ENCODE measurements at regions not wholly inside any gene's neighbourhood (a gene's known extent, or its start where the extent isn't known, plus 50 kb on each side); places are given as distances from the start of the nearest gene placed in this dataset.
"Not testable (repeated sequence)": the region's sequence is repeated elsewhere in the genome, so short reads cannot be mapped to it uniquely, and the experiment has no call there.

DNA sequence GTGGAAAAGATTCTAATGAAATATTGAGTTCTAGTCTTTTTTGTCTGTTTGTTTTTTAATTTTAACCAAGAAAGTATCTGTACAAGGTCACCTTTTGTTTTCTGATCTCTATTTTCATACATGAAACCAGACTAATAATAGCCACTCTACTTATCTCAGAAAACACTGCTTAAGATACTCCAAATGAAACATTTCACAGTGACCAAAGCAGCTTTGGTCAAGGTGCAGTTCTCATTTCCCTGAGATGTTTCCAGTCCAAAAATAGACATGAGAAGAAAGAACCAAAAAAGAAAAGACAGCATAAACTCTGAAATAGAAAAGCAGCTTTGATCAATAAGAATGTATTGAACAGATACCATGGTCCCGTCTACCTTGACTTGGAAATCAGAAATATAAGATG lies 782.8 kb downstream of the RAB28 start:
- no peak for DNase-seq (ENCODE audit: low read depth, low spot score)

DNA sequence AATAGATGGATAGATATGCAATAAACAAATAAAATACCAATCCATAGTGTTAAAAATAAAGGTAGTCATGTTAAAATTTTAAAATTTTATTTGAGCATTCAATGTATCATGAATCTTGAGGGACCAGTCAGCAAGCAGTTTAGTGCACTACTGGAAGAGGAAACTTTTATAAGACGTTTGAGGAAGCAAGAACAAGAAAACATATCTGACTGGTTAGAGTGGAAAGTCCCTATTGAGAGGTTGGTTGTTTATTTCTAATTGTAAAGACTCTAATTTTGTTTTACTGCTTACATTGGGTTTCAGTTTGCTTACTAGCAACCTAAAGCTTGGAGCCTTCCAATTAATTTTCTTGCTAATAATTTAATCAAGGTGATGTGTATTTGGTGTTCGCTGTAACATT lies 786.2 kb downstream of the RAB28 start:
- DNase-seq (ENCODE audit: low read depth, low spot score) = no peak

DNA sequence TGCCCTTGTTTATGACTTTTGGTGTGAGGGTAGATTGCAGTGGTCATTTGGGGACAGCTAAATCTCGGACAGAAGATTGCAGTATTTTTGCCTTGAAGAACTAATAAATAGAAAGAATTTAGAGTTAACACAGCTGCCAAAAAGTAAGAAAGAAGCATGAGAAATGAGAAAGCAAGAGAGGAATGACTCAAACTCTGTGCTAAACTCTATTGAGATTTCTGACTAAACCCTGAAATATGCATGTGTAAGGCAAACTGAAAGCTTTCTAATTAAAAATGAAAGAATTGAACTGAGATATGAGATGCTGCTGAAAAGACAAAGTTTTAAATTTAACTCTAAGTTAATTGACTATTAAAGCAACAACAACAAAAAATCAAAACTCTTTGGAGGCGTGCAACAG lies 791.3 kb downstream of the RAB28 start:
- no peak for DNase-seq (ENCODE audit: low read depth, low spot score)

DNA sequence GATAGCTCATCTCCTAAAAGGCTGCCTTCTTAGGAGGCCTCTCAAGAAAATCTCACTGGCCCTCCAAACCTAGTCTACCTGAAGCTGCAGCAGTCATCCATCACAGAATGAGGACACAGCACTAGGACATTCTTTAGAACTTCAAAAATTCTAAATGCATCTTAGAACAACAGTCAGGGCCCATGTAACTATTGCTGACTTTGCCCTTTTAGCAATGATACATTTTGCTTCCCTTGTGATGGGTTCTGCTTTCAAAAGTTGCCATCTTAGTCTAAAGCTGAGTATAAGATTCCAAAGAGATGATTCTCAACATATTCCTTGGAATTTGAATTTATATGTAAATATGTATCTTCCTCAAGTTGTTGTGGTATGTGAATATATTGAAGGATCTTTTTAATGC lies 793.0 kb downstream of the RAB28 start:
- no peak for DNase-seq (ENCODE audit: low read depth, low spot score)

DNA sequence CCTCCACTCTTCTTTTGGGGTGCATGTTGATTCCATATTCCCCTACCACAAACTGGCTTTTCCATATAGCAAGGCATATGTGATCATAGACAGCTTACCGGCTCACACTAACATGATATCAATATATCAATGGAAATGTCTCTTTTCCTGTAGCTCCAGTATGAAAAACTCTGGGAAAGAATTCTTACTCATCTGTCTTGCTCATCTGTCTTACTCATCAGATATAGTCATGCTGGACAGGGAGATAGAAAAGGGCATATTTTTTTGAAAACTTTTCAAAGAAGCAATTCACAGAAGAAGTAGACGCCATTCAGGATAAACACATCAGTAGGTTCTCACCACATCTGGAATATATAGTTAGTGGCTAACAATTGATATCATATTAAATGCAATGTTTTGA lies 794.7 kb downstream of the RAB28 start:
- DNase-seq (ENCODE audit: low read depth, low spot score) = no peak

DNA sequence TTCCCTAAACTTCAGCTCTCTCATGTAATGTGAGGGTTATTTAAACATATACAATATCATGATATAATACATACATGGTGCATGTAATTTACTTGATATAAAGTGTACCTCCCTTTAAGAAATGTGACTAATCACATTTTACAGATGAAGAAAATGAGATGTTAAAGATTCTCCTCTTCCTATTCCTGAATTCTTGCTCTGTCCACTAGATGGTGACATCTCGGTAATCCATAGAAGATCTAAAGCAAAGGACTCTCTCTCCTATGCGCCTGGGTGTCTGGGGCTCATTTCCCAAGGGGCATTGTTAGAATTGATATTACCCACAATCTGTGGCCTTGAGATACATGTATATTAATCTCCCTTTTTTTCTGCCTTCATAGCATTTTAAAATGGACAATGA lies 804.9 kb downstream of the RAB28 start:
- no peak for DNase-seq (ENCODE audit: low read depth, low spot score)

DNA sequence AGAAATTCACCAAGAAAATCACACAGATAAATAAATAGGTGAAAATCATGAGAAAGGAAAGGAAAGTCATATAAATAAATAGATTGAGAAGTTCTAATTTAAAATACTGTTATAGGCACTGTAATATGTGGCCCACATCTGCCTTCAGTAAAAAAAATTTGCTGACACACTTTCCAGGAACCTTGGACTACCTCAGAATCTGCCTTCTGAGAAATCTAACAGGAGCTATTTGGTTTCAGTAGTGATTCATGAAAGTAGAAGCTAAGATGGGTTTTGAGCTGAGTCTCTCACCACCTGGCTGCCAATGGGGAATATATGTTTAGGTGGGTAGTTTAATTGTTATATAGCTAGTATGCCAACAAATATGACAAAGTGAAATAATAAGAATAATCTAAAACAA lies 810.0 kb downstream of the RAB28 start:
- DNase-seq (ENCODE audit: low read depth, low spot score) = no peak

DNA sequence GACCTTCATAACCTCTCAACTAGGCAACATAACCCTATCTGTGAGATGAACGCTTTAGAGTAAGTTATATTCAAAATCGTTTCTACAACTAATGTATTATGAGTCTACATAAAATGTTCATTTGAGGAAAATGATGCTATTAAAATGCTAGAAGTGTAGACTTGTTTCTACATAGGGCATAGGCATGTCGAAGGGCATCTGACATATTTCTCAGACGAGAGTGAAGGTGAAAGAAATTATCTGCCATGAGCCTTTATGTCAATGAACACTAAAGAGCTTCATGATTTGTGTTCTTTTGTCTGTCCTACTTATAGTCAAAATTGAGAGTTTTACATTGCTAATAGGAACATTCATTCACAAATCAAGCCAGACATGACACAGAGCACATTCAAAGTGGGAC lies 811.8 kb downstream of the RAB28 start:
- DNase-seq (ENCODE audit: low read depth, low spot score) = no peak

DNA sequence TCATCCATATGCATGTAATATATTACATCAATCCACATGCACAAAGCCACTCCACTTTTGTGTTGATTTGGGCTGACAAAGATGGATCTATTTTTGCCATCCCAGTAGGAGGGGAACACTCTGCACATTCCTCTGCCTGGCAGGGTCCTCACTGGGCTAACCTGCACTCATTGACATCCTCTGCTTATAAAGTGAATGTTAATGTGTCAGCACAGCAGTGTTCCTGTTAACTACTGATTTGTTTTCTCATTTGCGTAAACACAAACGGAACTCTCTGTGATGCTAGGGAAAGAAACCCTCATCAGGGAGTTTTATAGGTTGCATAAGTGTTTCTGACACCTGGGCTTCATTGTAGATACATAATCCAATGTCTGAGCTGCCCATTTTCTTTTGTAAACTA lies 826.0 kb downstream of the RAB28 start:
- DNase-seq (ENCODE audit: low read depth, low spot score) = no peak

DNA sequence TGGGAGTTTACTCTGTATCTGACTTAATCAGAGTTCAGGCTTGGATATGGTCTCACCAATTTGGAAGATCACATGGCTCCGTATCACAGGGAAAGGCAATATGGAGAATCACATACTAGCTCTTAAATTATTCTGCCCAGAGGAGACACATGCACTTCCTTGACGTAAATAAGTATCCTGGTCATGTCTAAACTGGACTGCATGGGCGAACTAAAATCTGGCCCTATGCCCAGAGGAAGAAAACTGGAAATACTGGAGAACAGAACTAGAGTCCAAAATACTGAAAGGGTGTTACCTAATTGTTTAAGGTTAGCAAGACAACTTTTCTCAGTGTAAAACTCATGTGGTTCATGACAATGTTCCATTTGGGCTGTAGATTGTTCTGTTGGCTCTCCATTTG lies 832.3 kb downstream of the RAB28 start:
- DNase-seq (ENCODE audit: low read depth, low spot score) = no peak

DNA sequence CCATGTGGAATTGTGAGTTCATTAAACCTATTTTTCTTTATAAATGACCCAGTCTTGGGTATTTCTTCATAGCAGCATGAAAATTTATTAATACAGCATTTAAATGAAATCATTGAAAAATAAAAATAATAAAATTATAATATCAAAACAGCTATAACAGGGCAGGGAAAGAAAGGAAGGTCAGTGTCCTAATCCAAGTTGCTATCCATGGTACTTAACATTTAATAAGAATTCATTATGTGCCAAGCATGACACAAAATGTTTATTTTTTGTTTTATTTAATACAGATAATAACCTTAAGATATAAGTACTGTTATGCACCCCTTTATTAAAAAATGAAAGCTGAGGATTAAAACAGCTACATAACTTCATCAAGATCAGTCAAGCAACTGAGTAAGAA lies 838.4 kb downstream of the RAB28 start:
- no peak for DNase-seq (ENCODE audit: low read depth, low spot score)

DNA sequence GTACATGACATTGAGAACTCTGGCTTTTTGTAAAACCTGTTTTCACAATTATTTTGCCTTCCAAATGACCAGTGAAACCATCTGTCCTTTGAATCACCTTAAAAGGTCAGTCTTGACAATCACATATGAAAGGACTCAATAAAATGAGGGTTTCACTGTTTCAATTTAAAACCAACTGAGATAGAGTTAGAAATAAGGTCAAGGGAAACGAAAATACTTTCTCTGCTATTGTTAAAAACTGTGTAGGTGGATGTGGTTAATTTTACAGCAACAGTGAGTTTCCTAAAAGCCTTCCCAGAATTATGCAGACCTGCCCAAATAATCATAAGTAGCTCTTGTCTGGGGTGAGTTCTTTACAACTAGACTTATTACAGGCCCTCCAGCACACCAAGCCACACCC lies 839.9 kb downstream of the RAB28 start:
- DNase-seq (ENCODE audit: low read depth, low spot score) = no peak

DNA sequence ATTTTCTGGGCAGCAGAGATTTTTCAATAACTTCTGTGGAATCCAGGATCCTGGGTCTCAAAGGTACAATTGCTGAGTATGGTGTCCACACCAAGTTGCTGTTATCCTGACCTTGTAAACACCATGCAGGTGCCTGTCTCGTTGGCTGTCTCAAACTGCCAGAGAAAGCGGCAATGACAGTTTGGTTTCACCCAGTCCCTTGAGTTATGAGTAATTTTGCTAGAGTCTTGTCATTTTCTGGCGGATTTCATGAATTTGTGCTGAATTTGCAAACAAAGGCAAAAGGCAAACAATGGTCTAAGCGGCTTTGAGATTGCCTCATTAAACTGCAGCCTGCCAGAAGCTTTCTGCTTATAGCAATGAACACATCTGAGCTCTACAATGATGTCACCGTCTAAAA lies 847.9 kb downstream of the RAB28 start:
- no peak for DNase-seq (ENCODE audit: low read depth, low spot score)

DNA sequence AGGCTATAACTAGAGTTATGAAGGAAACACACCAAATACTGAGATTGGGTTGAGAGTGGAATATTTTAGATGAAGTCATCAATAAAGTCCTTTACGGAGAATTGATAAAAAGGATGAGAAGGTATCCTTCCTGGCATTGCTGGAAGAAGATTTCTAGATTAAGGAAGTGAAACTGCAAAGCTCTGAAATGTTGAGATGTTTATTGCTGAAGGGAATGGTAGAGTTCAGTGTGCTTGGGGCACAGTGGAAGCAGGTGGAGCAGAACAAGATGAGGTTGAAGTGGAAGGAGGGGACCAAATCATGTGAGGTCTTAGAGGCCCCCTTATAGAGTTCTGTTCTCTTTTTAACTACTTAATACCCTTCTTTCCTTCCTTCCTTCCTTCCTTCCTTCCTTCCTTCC lies 848.5 kb downstream of the RAB28 start:
- no peak for DNase-seq (ENCODE audit: low read depth, low spot score)

DNA sequence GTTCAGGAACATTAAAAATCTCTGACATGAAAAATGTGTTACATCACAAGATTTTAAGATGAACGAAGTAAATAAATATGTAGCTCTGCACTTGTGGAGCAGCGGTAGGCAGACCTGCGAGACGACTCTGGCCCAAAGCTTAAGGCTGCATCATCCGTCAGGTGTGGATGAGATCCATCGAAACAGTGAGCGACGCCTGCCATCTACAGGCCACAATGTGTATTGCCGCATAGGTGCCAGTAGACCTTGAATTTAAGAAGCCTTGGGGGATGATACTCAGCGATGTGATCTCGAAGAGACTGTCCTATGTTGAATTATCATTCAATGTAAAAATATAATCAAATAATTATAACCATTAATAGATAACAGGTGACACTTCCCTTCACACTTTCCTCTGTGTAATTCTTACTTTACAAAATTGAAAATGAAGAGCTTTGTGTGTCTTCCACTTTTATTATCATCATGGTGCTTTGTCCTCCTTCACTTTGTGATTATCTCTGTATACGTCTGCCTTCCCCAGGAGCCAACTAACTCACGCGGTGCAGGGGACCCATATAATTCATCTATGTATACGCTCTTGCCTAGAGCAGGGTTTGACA lies 851.0 kb downstream of the RAB28 start:
- DNase-seq (ENCODE audit: low read depth, low spot score) = peak; percentile 15

DNA sequence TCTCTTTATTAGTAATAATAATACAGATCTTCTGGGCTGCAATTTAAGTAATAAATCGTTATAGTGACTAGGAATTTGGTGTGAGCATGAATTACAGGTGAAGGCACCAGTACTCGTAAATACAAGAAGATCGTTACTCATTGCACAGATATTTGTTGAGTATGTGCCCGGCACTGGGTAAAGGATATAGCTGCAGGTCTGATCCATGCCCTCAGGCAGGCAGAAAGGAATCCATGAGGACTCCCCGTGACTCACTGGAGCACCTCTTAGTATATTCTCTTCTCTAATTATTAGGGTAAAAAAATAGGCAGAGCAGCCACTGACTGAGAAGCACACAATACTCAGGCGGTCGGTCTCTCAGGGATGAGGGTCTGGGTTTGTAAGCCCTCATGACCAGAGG lies 868.3 kb downstream of the RAB28 start:
- DNase-seq (ENCODE audit: low read depth, low spot score) = no peak

DNA sequence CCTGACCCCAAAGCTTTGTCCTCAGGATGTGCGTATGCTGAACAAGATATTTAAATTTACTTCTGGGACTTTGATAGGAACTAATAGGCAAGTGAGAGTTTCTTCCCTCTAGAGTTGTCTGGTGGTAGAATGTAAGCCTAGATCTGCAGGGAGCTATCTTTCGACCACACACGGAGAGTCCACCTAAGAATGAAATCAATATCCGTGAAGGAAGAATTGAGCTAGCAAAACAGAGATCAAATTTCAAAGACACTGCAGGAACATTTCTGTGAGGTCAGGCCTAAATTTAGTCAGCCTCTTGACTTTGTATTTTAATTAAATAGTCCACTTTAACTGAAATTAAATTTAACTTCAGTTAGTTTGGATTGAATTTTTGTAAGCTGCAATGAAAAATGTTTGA lies 871.3 kb downstream of the RAB28 start:
- no peak for DNase-seq (ENCODE audit: low read depth, low spot score)

DNA sequence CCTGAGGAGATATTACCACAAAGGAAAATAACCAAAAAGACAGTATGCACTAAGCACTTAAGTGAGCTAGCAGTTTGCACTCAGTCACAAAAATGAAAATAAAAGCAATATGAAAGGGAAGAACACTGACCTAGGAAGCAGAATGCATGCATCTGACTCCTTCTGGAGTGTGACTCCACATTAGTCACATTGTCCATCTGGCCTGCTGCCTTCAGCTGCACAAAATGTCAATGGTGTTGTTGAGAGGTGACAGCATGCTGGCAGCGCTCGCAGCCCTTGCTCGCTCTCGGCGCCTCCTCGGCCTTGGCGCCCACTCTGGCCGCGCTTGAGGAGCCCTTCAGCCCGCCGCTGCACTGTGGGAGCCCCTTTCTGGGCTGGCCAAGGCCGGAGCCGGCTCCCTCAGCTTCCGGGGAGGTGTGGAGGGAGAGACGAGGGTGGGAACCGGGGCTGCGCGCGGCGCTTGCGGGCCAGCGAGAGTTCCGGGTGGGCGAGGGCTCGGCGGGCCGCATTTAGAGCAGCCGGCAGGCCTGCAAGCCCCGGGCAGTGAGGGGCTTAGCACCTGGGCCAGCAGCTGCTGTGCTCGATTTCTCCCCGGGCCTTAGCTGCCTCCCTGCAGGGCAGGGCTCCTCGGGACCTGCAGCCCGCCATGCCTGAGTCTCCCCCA lies 874.8 kb downstream of the RAB28 start:
- not testable (repeated sequence) for DNase-seq (ENCODE audit: low read depth, low spot score)

DNA sequence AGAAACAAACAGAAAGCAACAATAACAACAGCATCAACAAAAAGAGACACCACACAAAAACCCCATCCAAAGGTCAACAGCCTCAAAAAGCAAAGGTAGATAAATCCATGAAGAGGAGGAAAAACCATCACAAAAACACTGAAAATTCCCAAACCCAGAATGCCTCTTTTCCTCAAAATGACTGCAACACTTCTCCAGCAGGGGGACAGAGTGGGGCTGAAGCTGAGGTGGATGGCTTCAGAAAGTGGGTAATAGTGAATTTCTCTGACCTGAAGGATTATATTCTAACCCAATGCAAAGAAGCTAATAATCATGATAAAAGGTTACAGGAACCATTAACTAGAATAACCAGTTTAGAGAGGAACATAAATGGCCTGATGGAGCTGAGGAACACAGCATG lies 888.2 kb downstream of the RAB28 start:
- no peak for DNase-seq (ENCODE audit: low read depth, low spot score)

DNA sequence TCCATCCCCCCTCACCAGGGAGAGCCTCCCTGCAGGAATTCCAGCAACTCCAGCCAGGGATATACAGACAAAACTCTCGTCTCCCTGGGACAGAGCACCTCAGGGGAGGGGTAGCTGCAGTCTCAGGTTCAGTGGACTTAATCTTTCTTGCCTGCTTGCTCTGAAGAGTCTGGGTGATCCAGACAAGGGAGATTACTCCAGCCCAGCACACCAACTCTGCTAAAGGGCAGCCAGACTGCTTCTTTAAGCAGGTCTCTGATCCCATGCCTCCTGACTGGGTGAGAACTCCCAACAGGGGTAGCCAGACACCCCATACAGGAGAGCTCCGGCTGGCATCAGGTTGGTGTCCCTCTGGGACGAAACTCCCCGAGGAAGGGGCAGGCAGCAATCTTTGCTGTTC lies 888.7 kb downstream of the RAB28 start:
- no peak for DNase-seq (ENCODE audit: low read depth, low spot score)

DNA sequence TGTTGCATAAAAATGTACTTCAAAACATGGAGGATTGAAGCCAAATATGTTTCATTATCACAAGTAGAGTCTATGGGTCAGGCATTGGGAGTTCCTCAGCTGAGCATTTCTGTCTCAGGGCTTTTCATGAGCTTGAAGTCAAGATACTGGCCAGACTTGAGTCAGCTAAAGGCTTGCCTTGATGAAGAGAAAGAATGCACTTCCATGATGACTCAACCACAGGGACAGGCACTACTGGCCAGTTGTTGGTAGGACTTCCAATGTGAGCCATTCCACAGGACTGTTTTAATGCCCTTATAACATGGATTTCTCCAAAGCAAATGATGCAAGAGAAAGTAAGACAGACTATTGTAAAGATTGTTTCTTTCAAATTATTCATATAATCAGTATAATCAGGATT lies 895.6 kb downstream of the RAB28 start:
- no peak for DNase-seq (ENCODE audit: low read depth, low spot score)

DNA sequence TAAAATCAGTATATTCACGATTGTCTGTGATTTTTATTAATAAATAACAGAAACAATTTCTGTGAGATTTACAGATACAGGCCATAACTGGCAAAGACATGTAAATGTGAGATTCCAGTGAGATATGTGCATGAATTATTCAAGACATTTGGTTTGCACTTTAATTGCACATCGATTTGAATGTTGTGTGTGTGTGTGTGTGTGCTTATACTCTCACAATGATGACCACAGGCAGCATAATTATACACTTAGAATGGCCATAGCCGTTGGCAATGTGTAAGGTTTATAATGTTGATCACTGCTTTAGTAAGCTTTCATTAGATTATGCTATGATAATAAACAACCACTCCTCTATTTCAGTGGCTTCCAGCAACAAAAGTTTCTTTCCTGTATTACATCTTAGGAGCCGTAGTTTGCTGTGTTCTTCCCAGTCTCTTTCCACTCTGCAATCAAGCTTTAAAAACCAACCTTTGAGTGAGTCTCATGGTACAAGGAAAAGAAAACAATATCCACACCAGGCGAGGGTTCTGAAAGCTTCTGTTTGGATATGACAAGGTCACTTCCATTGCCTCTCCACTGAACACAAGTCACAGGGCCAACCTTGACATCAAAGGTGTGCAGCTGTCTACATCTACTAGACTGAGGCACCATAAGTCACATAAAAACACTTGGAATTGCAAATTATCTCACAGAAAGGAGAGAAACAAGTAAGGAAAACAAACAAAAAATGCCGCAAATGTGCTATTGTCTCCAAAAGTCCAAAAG lies 897.7 kb downstream of the RAB28 start:
- no peak for DNase-seq (ENCODE audit: low read depth, low spot score)

All from brain pericyte (primary cell).